DND-41 (cell line): ENCODE measurements at regions not wholly inside any gene's neighbourhood (a gene's known extent, or its start where the extent isn't known, plus 50 kb on each side); places are given as distances from the start of the nearest gene placed in this dataset.

Source experiments
- ATAC-seq: fragments of 200-7000 bp; cut with Tn5 transposase; 3 replicates; pipeline ENCODE4 v1.9.1; 2021; ENCODE audit warnings: low read depth; ENCODE audit not compliant: insufficient read depth
- DNase-seq: peaks from one replicate; pipeline ENCODE4 v3.0.0-alpha.2; 2020
- H2AFZ ChIP-seq: 2 replicates; pipeline ENCODE4 v1.6.0; 2012; ENCODE audit warnings: low read depth, low read length
- H3K27ac ChIP-seq: 2 replicates; pipeline ENCODE4 v1.5.1; 2012; ENCODE audit warnings: low read length, inconsistent platforms
- H3K27me3 ChIP-seq: fragments of 200-600 bp; sonication (generic); 2 replicates; pipeline ENCODE4 v1.6.0; 2012; ENCODE audit warnings: low read length, mild to moderate bottlenecking, inconsistent platforms; ENCODE audit not compliant: insufficient read depth, poor library complexity
- H3K36me3 ChIP-seq: 2 replicates; pipeline ENCODE4 v1.5.1; 2012; ENCODE audit warnings: low read length, inconsistent platforms; ENCODE audit not compliant: insufficient read depth
- H3K4me1 ChIP-seq: 2 replicates; pipeline ENCODE4 v1.5.1; 2012; ENCODE audit warnings: mild to moderate bottlenecking, low read length; ENCODE audit not compliant: insufficient read depth
- H3K4me2 ChIP-seq: 2 replicates; pipeline ENCODE4 v1.6.0; 2012; ENCODE audit warnings: mild to moderate bottlenecking, moderate library complexity, low read length, inconsistent platforms; ENCODE audit not compliant: insufficient read depth
- H3K4me3 ChIP-seq, 2 experiments: fragments of 200-600 bp in 1 of 2; shearing (Covaris generic) in 1 of 2; 2 replicates each; pipeline ENCODE4 v1.5.1; 2012 to 2016; ENCODE audit warnings: inconsistent platforms in 2 of 2, low read length in 2 of 2, mild to moderate bottlenecking in 2 of 2, low read depth in 1 of 2, moderate library complexity in 1 of 2
- H3K79me2 ChIP-seq: 2 replicates; pipeline ENCODE4 v1.6.0; 2012; ENCODE audit warnings: low read length, inconsistent platforms; ENCODE audit not compliant: insufficient read depth
- H3K9ac ChIP-seq: 2 replicates; pipeline ENCODE4 v1.6.0; 2012; ENCODE audit warnings: low read depth, mild to moderate bottlenecking, inconsistent platforms, low read length, moderate library complexity
- H3K9me3 ChIP-seq: 2 replicates; pipeline ENCODE4 v1.5.1; 2012; ENCODE audit warnings: low read length, moderate library complexity, mild to moderate bottlenecking, inconsistent platforms; ENCODE audit not compliant: insufficient read depth, severe bottlenecking
- H4K20me1 ChIP-seq: 2 replicates; pipeline ENCODE4 v1.6.0; 2012; ENCODE audit warnings: low read length; ENCODE audit not compliant: insufficient read depth
- EZH2 ChIP-seq: IDR thresholded peaks from 3 replicates; pipeline ENCODE4 v1.6.1; 2012; ENCODE audit warnings: borderline replicate concordance, low read depth, mild to moderate bottlenecking, moderate library complexity, low read length, inconsistent platforms; ENCODE audit not compliant: severe bottlenecking
- TF ChIP-seq, protein P1 (sequence below): IDR thresholded peaks from 2 replicates; pipeline ENCODE4 v1.5.1; 2012; ENCODE audit warnings: borderline replicate concordance, low read length, moderate library complexity, mild to moderate bottlenecking; ENCODE audit not compliant: poor library complexity, severe bottlenecking; ENCODE audit errors: extremely low read depth

GRCh38 chr4:27638163-27638915 lies 777.7 kb downstream of the STIM2 start:
- no peaks in the 10 kb centered on the region for H3K79me2 ChIP-seq
- TF ChIP-seq, protein P1, sequence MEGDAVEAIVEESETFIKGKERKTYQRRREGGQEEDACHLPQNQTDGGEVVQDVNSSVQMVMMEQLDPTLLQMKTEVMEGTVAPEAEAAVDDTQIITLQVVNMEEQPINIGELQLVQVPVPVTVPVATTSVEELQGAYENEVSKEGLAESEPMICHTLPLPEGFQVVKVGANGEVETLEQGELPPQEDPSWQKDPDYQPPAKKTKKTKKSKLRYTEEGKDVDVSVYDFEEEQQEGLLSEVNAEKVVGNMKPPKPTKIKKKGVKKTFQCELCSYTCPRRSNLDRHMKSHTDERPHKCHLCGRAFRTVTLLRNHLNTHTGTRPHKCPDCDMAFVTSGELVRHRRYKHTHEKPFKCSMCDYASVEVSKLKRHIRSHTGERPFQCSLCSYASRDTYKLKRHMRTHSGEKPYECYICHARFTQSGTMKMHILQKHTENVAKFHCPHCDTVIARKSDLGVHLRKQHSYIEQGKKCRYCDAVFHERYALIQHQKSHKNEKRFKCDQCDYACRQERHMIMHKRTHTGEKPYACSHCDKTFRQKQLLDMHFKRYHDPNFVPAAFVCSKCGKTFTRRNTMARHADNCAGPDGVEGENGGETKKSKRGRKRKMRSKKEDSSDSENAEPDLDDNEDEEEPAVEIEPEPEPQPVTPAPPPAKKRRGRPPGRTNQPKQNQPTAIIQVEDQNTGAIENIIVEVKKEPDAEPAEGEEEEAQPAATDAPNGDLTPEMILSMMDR, result no peak
- no peak for TF ChIP-seq EZH2
- ATAC-seq, result no peak

DNA sequence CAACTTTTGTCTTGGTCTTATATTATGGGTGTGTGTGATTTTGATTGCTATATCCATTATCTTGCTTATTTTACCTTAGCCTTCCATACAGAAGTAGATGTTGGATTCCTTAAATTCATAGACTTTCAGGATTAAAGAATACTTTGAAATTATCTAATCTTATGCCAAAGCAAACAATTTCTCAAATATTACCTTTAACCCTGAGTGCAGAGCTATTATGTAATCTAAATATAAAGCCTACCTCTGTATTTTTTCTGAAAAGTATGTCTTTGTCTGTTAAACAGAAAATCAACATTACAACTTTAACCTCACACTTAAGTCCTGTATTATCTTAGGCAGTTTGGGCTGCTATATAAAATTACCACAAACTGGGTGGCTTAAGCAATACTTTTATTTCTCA lies 782.5 kb downstream of the STIM2 start:
- Histone ChIP-seq H3K27ac (no peak overlapping the region), H3K36me3 (no peaks in the 10 kb centered on the region), H3K27me3 (no peaks in the 10 kb centered on the region), H3K9ac (no peak overlapping the region), H3K4me3 (no peak overlapping the region), H3K9me3 (no peaks in the 10 kb centered on the region), H3K4me2 (no peak overlapping the region), H3K79me2 (no peaks in the 10 kb centered on the region), H3K4me1 (no peaks in the 10 kb centered on the region), H2AFZ (no peak overlapping the region), H4K20me1 (no peaks in the 10 kb centered on the region)
- TF ChIP-seq EZH2, result no peak
- no peak for DNase-seq
- ATAC-seq, result no peak

More at GRCh38 chr4:27638163-27638915, 777.7 kb downstream of the STIM2 start:
- Histone ChIP-seq H3K27ac (no peak overlapping the region), H3K4me1 (no peaks in the 10 kb centered on the region), H3K27me3 (no peaks in the 10 kb centered on the region), H2AFZ (no peak overlapping the region), H3K36me3 (no peaks in the 10 kb centered on the region), H3K4me3 (no peak overlapping the region), H3K9ac (no peak overlapping the region), H4K20me1 (no peaks in the 10 kb centered on the region), H3K9me3 (no peaks in the 10 kb centered on the region), H3K4me2 (no peak overlapping the region)
- DNase-seq, result no peak

GRCh38 chr4:27648416-27648815 lies 787.8 kb downstream of the STIM2 start:
- no peak for TF ChIP-seq EZH2
- TF ChIP-seq, protein P1, result no peak
- Histone ChIP-seq H3K36me3 (no peaks in the 10 kb centered on the region), H3K9me3 (no peaks in the 10 kb centered on the region), H2AFZ (no peak overlapping the region), H3K79me2 (no peaks in the 10 kb centered on the region), H3K9ac (no peak overlapping the region), H4K20me1 (no peaks in the 10 kb centered on the region), H3K4me2 (no peak overlapping the region), H3K27me3 (no peaks in the 10 kb centered on the region), H3K27ac (no peak overlapping the region), H3K4me1 (no peaks in the 10 kb centered on the region), H3K4me3 (no peak overlapping the region)
- DNase-seq, result no peak
- ATAC-seq, result no peak

- ATAC-seq (no peak), DNase-seq (no peak)
- Histone ChIP-seq H3K4me3 (no peak overlapping the region), H4K20me1 (no peaks in the 10 kb centered on the region), H3K79me2 (no peaks in the 10 kb centered on the region), H3K9me3 (no peaks in the 10 kb centered on the region), H3K4me2 (no peak overlapping the region), H3K36me3 (no peaks in the 10 kb centered on the region), H3K27ac (no peak overlapping the region), H3K9ac (no peak overlapping the region), H2AFZ (no peak overlapping the region), H3K27me3 (no peaks in the 10 kb centered on the region), H3K4me1 (no peaks in the 10 kb centered on the region)
- TF ChIP-seq, protein P1, result no peak
Measured at GRCh38 chr4:27662426-27662825, 801.8 kb downstream of the STIM2 start.
